PC-9 (cell line): ENCODE measurements at regions not wholly inside any gene's neighbourhood (a gene's known extent, or its start where the extent isn't known, plus 50 kb on each side); places are given as distances from the start of the nearest gene placed in this dataset.

Experiments used
- BruUV-seq: library from RNA; stranded (reverse); fragments of 400-500 nt; replicated peaks from 2 replicates; lab custom pipeline; 2021; lab: Mats Ljungman, UMichigan
- CTCF ChIA-PET: fragments of 300-600 bp; sonication (Branson Sonifier 250); formaldehyde crosslinking; loops from one replicate; lab custom pipeline; 2022; ENCODE audit warnings: antibody characterized with exemption; lab: Charles Lee
- POLR2A ChIA-PET: fragments of 300-600 bp; sonication (Branson Sonifier 250); formaldehyde crosslinking; loops from one replicate; lab custom pipeline; 2022; ENCODE audit warnings: antibody characterized with exemption; ENCODE audit not compliant: unreplicated experiment; lab: Charles Lee
- DNase-seq, 2 experiments: peaks; one replicate each; pipeline versions ENCODE4 v3.0.0 to v3.0.0-alpha.2; 2015 to 2022; ENCODE audit warnings: mixed read lengths in 1 of 2
- H2AFZ ChIP-seq: fragments of 200-600 bp; sonication (generic); 2 replicates; pipeline ENCODE4 v1.8.1; 2017; ENCODE audit warnings: antibody characterized with exemption
- H3F3A ChIP-seq: fragments of 200-600 bp; sonication (generic); 2 replicates; pipeline ENCODE4 v1.8.1; 2017; ENCODE audit warnings: antibody characterized with exemption, mild to moderate bottlenecking, low read depth; ENCODE audit not compliant: insufficient read depth
- H3K27ac ChIP-seq: fragments of 200-600 bp; sonication (generic); 2 replicates; pipeline ENCODE4 v1.6.1; 2016; ENCODE audit warnings: mixed run types
- H3K27me3 ChIP-seq: fragments of 200-600 bp; sonication (generic); 2 replicates; pipeline ENCODE4 v1.6.1; 2016; ENCODE audit warnings: low read depth, mixed run types; ENCODE audit not compliant: insufficient read depth
- H3K36me3 ChIP-seq: fragments of 200-600 bp; sonication (generic); 2 replicates; pipeline ENCODE4 v1.6.1; 2016; ENCODE audit warnings: low read depth, mixed run types
- H3K4me1 ChIP-seq: fragments of 200-600 bp; sonication (generic); replicated peaks from 2 replicates; pipeline ENCODE4 v1.6.1; 2016; ENCODE audit warnings: mixed run types; ENCODE audit not compliant: insufficient read depth
- H3K4me2 ChIP-seq: fragments of 200-600 bp; sonication (generic); 2 replicates; pipeline ENCODE4 v1.6.1; 2017; ENCODE audit warnings: mixed run types
- H3K4me3 ChIP-seq: fragments of 200-600 bp; sonication (generic); 2 replicates; pipeline ENCODE4 v1.6.1; 2016; ENCODE audit warnings: mixed run types
- H3K79me2 ChIP-seq: fragments of 200-600 bp; sonication (generic); 2 replicates; pipeline ENCODE4 v1.6.1; 2017; ENCODE audit warnings: low read depth, mixed run types
- H3K9me2 ChIP-seq: fragments of 200-600 bp; sonication (generic); 2 replicates; pipeline ENCODE4 v1.8.1; 2017; ENCODE audit warnings: mild to moderate bottlenecking; ENCODE audit not compliant: insufficient read depth
- H3K9me3 ChIP-seq: fragments of 200-600 bp; sonication (generic); 2 replicates; pipeline ENCODE4 v1.8.1; 2016; ENCODE audit warnings: low read depth; ENCODE audit not compliant: insufficient read depth
- H4K20me1 ChIP-seq: fragments of 200-600 bp; sonication (generic); 2 replicates; pipeline ENCODE4 v1.8.1; 2017; ENCODE audit not compliant: insufficient read depth
- CTCF ChIP-seq: fragments of 200-600 bp; sonication (generic); conservative IDR thresholded peaks from 2 replicates; pipeline ENCODE4 v1.6.1; 2017; ENCODE audit warnings: mixed run types, antibody characterized with exemption, mild to moderate bottlenecking, moderate library complexity
- EZH2 ChIP-seq: fragments of 200-600 bp; sonication (generic); IDR thresholded peaks from 2 replicates; pipeline ENCODE4 v1.8.0; 2017; ENCODE audit warnings: antibody characterized with exemption, low read depth
- intact Hi-C: fragments of 100-400 bp; cut with micrococcal nuclease; formaldehyde crosslinking; loops from one replicate; pipeline ENCODE4 v1.10.0; 2022; ENCODE audit not compliant: unreplicated experiment

GRCh38 chr4:188941524-188942119, 802.4 kb downstream of the TRIML1 start:
- Histone ChIP-seq H3K79me2 (no peaks in the 10 kb centered on the region), H3K36me3 (no peaks in the 10 kb centered on the region), H3F3A (no peaks in the 10 kb centered on the region), H3K27ac (peak overlapping the region; percentile 53), H3K9me2 (no peaks in the 10 kb centered on the region), H4K20me1 (no peaks in the 10 kb centered on the region), H3K27me3 (no peaks in the 10 kb centered on the region), H3K9me3 (no peaks in the 10 kb centered on the region), H2AFZ (no peak overlapping the region), H3K4me3 (no peak overlapping the region), H3K4me1 (no peaks in the 10 kb centered on the region), H3K4me2 (no peak overlapping the region)
- ChIA-PET POLR2A (no interaction called here), CTCF (no interaction called here)
- BruUV-seq = no TSS peak
- TF ChIP-seq EZH2 (no peak), CTCF (no peak)
- intact Hi-C loops = no loop called here
- DNase-seq = peak in 1 of 2 experiments; percentile 47

- H3K9me3 ChIP-seq = no peaks in the 10 kb centered on the region
- H3K4me1 ChIP-seq = no peaks in the 10 kb centered on the region
- H3K36me3 ChIP-seq = no peaks in the 10 kb centered on the region
- H3K9me2 ChIP-seq = no peaks in the 10 kb centered on the region
- intact Hi-C loops = no loop called here
- no TSS peak for BruUV-seq
- DNase-seq = no peak
- no peaks in the 10 kb centered on the region for H3K27me3 ChIP-seq
- H3K4me2 ChIP-seq = no peak overlapping the region
- TF ChIP-seq EZH2 (no peak), CTCF (no peak)
- H3K27ac ChIP-seq = peak overlapping the region; percentile 53; the same call in 1 of the 2 replicates
- H3K4me3 ChIP-seq = no peak overlapping the region
- POLR2A ChIA-PET = no interaction called here
- no peaks in the 10 kb centered on the region for H3K79me2 ChIP-seq
- no peaks in the 10 kb centered on the region for H4K20me1 ChIP-seq
- H3F3A ChIP-seq = no peaks in the 10 kb centered on the region
- CTCF ChIA-PET = no interaction called here
- H2AFZ ChIP-seq = no peak overlapping the region
Observed at GRCh38 chr4:188942606-188943005, 803.4 kb downstream of the TRIML1 start.

GRCh38 chr4:188949596-188949995, 810.4 kb downstream of the TRIML1 start:
- Histone ChIP-seq H3K79me2 (no peaks in the 10 kb centered on the region), H3K4me1 (no peaks in the 10 kb centered on the region), H3K4me2 (no peak overlapping the region), H3K9me3 (no peaks in the 10 kb centered on the region), H3K9me2 (no peaks in the 10 kb centered on the region), H3K27me3 (no peaks in the 10 kb centered on the region), H3K4me3 (no peak overlapping the region), H2AFZ (no peak overlapping the region), H3F3A (no peaks in the 10 kb centered on the region), H3K36me3 (no peaks in the 10 kb centered on the region), H4K20me1 (no peaks in the 10 kb centered on the region), H3K27ac (no peak overlapping the region)
- no peak for TF ChIP-seq CTCF
- TF ChIP-seq EZH2 = no peak
- ChIA-PET CTCF (no interaction called here), POLR2A (no interaction called here)
- no peak for DNase-seq
- BruUV-seq = no TSS peak
- intact Hi-C loops = no loop called here
